GM12892 (cell line): ENCODE measurements at regions not wholly inside any gene's neighbourhood (a gene's known extent, or its start where the extent isn't known, plus 50 kb on each side); places are given as distances from the start of the nearest gene placed in this dataset.
"Not testable (repeated sequence)": the region's sequence is repeated elsewhere in the genome, so short reads cannot be mapped to it uniquely, and the experiment has no call there.

Experiments
- DNase-seq: peaks from one replicate; pipeline ENCODE4 v3.0.0; 2011; ENCODE audit not compliant: insufficient read length
- FAIRE-seq: peaks from 2 replicates; lab custom pipeline; 2011; peaks lifted over from hg19 to GRCh38; lab: Jason Lieb, UNC
- POLR2A ChIP-seq: IDR thresholded peaks from 2 replicates; pipeline ENCODE4 v1.6.1; 2011; ENCODE audit warnings: low read depth, low read length, control low read depth
- POLR2AphosphoS5 ChIP-seq: IDR thresholded peaks from 2 replicates; pipeline ENCODE4 v1.6.1; 2011; ENCODE audit warnings: low read depth, low read length, control low read depth
- TAF1 ChIP-seq: IDR thresholded peaks from 2 replicates; pipeline ENCODE4 v1.6.1; 2011; ENCODE audit warnings: low read depth, mild to moderate bottlenecking, control low read depth, low read length, borderline replicate concordance

DNA sequence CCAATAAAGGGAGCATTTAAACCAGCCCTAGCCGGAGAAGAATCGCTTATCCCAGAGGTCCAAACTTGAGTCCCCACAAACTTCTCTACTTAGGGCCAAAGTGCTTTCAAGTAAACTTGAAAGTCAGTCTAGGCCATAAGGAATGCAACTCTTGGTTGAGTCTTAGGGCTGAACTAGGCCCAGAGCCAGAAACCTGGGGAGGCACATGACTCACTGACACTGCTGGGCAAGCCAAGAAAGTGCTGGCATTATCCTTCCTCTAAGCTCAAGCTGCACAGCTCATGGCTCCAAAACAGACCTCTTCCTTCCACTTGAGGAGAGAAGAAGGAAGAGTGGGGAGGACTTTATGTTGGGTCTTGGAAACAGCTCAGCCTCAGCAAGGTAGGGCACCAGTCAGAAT, 1257.3 kb upstream of the DIAPH2 start:
- TF ChIP-seq TAF1 (no peak), POLR2AphosphoS5 (no peak), POLR2A (no peak)
- no peak for DNase-seq

DNA sequence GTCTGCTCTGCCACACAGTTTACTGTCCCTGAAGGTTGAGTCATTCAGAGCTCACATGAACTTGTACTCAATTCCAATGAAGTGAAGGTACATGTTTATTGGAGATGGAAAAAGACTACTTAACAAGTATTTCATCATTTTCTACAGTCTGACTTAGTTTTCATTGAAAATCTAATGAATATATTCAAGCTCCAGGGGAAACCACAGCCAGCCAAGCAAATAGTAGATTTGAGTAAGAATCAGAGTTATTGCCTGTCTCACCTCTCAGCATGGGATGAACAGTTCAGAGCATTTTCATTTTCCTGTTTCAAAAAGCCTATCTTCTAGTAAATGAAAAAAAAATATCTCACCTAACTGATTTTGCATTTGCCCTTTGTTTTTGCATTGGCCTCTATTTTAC, 1249.4 kb upstream of the DIAPH2 start:
- no peak for TF ChIP-seq TAF1
- TF ChIP-seq POLR2AphosphoS5: no peak
- TF ChIP-seq POLR2A: no peak
- DNase-seq (no peak), FAIRE-seq (no peak)

More for the DNA sequence above, 1257.3 kb upstream of the DIAPH2 start:
- no peak for FAIRE-seq

DNA sequence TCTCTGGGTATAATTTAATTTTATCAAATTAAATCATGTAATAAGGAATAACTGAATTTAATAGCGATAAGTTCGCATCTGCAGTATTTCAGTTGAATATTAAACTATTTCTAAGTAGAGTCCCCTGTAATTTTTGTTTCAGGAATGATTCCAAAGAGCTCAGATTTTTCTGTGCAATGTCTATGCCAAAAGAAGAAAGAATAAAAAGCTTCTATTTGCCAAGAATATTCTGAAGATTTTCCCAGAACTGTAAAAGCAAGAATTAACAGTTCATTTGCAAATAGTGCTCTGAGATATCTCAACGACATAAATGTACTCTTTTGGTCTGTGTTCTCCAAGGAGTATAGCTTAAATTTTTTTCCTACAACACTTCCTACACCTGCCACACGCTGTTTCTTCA, 1242.8 kb upstream of the DIAPH2 start:
- DNase-seq (no peak), FAIRE-seq (no peak)
- TF ChIP-seq TAF1 (no peak), POLR2AphosphoS5 (no peak), POLR2A (no peak)

DNA sequence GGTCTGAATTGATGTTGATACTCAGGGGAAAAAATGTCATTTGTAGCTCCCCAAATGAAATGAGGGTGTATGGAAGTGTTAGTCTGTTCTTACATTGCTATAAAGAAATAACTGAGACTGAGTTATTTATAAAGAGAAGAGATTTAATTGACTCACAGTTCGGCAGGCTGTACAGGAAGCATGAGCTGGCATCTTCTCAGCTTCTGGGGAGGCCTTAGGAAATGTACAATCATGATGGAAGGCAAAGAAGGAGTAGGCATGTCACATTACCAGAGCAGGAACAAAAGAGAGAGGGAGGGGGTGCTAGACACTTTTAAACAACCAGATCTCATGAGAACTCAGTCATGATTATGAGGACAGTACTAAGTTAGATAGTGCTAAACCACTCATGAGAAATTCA, 1199.9 kb upstream of the DIAPH2 start:
- DNase-seq (no peak), FAIRE-seq (no peak)
- TF ChIP-seq POLR2AphosphoS5 (no peak), POLR2A (no peak)

DNA sequence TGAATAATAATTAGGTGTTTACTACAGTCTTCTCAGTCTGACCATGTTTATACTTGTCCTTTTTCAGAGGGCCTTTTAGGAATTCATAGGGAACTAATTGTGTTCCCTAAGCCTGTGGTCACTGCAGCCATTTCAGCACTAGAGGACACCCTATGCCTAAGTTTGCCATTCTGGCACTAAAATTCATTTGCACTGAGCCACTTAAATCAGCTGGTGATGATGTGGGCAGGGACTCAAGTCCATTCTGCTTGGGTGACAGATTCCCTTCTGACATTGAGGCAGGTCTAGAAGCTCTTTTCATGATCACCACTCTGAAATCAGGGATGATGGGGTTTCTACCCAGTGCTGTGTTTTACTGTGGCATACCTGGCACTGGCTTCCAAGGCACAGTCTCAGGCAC, 1178.9 kb upstream of the DIAPH2 start:
- FAIRE-seq (no peak), DNase-seq (no peak)
- no peak for TF ChIP-seq POLR2AphosphoS5
- no peak for TF ChIP-seq POLR2A
- TF ChIP-seq TAF1: no peak

DNA sequence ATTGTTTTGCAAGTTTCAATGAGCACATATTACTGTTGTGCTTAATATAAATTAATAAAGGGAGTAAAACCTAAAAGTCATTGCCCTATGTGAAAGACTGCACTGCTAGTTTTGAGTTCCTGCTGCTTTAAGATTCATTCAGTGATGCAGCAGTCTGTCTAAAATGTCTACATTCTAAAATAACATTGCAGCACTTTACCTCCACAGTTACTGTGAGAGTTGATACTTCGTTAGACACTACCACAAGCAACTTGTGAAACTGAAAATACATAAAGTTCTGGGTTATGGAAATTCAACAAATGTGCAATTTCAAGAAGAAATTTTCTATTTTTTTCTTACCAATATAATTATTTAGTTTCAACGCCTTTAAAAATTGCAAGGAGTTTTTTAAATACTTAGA, 1175.2 kb upstream of the DIAPH2 start:
- FAIRE-seq (no peak), DNase-seq (no peak)
- TF ChIP-seq TAF1 (no peak), POLR2AphosphoS5 (no peak), POLR2A (no peak)

DNA sequence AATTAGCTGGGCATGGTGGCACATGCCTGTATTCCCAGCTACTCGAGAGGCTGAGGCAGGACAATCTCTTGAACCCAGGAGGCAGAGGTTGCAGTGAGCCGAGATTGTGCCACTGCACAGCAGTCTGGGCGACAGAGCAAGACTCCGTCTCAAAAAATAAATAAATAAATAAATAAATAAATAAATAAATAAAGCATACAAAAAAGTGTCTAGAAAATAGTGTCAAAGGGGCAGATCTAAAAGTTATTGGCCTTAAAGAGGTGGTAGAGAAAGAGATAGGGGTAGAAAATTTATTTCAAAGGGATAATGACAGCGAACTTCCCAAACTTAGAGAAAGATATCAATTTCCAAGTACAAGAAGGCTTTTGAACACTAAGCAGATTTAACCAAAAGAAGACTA, 1160.6 kb upstream of the DIAPH2 start:
- not testable (repeated sequence) for DNase-seq, FAIRE-seq

DNA sequence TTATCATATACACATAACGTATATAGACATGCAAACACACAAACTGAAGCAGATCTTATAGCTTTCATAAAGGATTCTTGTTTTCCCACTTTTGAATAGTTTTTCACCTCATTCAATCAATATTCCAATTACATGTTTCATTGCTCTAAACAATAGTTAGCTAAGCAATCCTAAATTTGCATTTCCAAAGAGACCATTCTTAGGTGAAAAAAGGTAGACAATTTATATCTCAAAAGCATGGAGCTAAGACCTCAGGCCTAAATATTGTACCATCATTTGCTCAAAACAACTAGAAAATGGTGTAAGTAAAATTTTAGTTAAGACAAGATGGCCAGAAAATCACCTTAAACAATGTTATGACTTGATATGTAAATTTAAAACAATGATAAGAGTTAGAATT, 1148.5 kb upstream of the DIAPH2 start:
- TF ChIP-seq POLR2AphosphoS5: no peak
- DNase-seq: no peak
- no peak for FAIRE-seq

DNA sequence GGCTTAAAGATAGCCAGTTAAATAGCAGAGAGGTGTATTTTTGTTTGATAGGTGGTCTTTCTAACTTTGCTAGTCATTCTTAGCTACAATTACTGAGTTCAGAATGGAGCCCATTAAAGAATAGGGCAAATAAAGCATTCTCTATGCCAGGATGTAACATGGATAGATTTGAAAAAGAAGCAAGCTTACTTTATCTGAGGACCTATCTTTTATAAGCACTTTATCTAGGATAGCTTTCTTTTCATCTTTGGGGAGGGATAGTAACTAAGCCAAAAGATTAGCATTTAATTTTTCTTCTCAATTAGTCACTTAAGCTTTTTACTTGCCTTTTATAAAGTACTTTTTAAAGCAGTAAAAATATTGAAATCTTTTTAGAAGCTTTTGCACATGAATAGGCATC, 1148.0 kb upstream of the DIAPH2 start:
- FAIRE-seq (no peak), DNase-seq (no peak)
- TF ChIP-seq POLR2A (no peak), TAF1 (no peak), POLR2AphosphoS5 (no peak)

DNA sequence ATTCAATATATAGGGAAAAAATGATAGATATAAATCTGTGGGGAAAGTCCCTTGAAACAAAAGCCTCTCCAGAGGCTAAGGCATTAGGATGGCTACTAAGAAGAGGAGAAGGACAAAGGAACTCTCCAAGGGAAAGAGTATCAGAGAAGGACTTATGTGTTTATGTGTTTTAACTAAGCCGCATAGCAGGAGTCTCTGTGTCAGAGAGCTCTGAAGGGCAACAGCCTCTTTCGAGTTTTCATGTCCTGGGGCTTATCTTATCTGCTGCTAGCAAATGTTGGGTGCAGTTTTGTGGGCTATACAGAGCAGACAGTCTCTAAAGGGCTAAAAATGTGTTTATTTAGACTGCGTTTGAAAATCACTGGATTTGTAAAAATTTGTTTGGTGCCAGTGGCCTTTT, 1145.6 kb upstream of the DIAPH2 start:
- TF ChIP-seq POLR2AphosphoS5 (no peak), TAF1 (no peak), POLR2A (no peak)
- no peak for FAIRE-seq

DNA sequence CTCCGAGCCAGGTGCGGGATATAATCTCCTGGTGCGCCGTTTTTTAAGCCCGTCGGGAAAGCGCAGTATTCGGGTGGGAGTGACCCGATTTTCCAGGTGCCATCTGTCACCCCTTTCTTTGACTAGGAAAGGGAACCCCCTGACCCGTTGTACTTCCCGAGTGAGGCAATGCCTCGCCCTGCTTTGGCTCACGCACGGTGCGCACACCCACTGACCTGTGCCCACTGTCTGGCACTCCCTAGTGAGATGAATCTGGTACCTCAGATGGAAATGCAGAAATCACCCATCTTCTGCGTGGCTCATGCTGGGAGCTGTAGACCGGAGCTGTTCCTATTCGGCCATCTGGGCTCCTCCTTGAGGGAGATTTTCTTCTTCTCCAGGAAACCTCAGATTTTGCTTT, 1135.1 kb upstream of the DIAPH2 start:
- DNase-seq, FAIRE-seq: not testable (repeated sequence)

More for the DNA sequence above, 1145.6 kb upstream of the DIAPH2 start:
- no peak for DNase-seq

DNA sequence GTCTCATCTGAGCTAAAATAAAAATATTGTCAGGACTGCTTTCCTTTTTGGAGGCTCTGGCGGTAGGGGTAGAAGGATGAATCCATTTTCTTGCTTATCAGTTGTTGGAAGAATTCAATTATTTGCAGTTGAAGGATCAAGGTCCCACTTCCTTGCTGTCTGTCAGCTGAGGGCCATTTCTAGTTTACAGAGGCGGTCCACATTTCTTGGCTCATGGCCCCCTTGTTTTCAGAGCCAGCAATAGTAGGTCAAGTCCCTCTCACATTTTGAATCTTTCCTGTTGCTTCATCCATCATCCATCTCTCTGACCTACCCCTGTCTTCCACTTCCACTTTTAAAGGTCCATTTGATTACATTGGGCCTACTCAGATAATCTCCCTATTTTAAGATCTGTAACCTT, 1099.3 kb upstream of the DIAPH2 start:
- FAIRE-seq: no peak
- TF ChIP-seq POLR2A (no peak), POLR2AphosphoS5 (no peak), TAF1 (no peak)

DNA sequence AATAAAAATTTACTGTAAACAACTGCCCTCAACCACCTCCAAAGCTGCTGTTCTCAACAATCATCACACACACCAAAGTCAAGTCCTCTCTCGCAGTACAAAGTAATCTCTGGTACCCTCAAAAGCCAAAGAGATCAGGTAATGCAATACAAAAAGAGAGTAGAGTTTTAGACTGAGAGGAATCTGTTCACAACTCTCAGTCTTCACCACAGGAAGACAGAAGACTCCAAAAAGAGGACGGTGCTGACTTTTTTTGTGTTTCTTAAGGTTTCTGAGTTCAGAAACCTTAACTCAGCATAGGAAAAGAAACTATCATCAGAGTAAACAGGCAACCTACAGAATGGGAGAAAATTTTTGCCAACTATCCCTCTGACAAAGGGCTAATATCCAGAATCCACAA, 1072.3 kb upstream of the DIAPH2 start:
- DNase-seq (no peak), FAIRE-seq (no peak)
- TF ChIP-seq POLR2AphosphoS5 (no peak), POLR2A (no peak), TAF1 (no peak)

More for the DNA sequence above, 1099.3 kb upstream of the DIAPH2 start:
- no peak for DNase-seq

DNA sequence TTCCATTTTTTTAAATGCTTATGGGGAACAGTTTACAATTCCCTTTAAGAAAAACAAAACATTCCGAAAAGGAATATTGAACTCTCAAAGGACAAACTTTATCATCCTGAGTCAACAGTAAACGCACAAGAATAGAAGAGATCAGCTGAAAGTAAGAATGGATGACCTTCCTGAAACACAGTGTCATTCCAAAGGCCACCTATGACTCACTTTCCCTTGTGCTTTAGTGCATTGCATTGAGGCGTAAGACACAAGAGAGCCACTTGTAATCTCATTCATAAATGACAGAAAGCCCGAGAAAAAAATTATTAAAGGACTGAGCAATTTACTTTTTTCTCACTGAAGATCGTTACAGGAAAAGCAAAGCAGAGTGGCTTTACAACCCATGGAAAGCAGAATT, 1062.4 kb upstream of the DIAPH2 start:
- DNase-seq (no peak), FAIRE-seq (no peak)
- no peak for TF ChIP-seq POLR2AphosphoS5
- no peak for TF ChIP-seq TAF1
- no peak for TF ChIP-seq POLR2A
